Renal cortical epithelial cell (primary cell): ENCODE measurements at regions not wholly inside any gene's neighbourhood (a gene's known extent, or its start where the extent isn't known, plus 50 kb on each side); places are given as distances from the start of the nearest gene placed in this dataset.

Experiments used
- DNase-seq: peaks from one replicate; pipeline ENCODE4 v3.0.0-alpha.2; 2011; ENCODE audit warnings: low read depth

GRCh38 chr12:24152270-24152669 is 202.8 kb upstream of the SOX5 start:
- no peak for DNase-seq

GRCh38 chr12:24143928-24144327 is 194.5 kb upstream of the SOX5 start:
- DNase-seq, result no peak

GRCh38 chr12:24139035-24139434 is 189.6 kb upstream of the SOX5 start:
- no peak for DNase-seq

GRCh38 chr12:24138041-24138440 is 188.6 kb upstream of the SOX5 start:
- DNase-seq, result no peak

- DNase-seq, result no peak
These were observed 185.8 kb upstream of the SOX5 start for GRCh38 chr12:24135158-24135850.

- no peak for DNase-seq
These were observed 184.6 kb upstream of the SOX5 start for GRCh38 chr12:24134092-24134491.

- no peak for DNase-seq
These were observed 183.9 kb upstream of the SOX5 start for GRCh38 chr12:24133384-24133783.

GRCh38 chr12:24127919-24128721 is 178.7 kb upstream of the SOX5 start:
- DNase-seq, result no peak

GRCh38 chr12:24125280-24125679 is 175.8 kb upstream of the SOX5 start:
- no peak for DNase-seq

- peak; percentile 12 for DNase-seq
These were observed 172.4 kb upstream of the SOX5 start for GRCh38 chr12:24121911-24122310.

GRCh38 chr12:24118668-24119067 is 169.2 kb upstream of the SOX5 start:
- DNase-seq, result no peak

GRCh38 chr12:24116548-24116947 is 167.1 kb upstream of the SOX5 start:
- no peak for DNase-seq

- DNase-seq, result peak; percentile 4
These were observed 164.2 kb upstream of the SOX5 start for GRCh38 chr12:24113701-24114100.

- DNase-seq, result peak; percentile 9
These were observed 162.1 kb upstream of the SOX5 start for GRCh38 chr12:24111616-24112015.

- DNase-seq, result peak; percentile 33
These were observed 161.6 kb upstream of the SOX5 start for GRCh38 chr12:24111086-24111485.

- DNase-seq, result peak; percentile 56
These were observed 160.0 kb upstream of the SOX5 start for GRCh38 chr12:24109381-24110039.

- no peak for DNase-seq
These were observed 153.2 kb upstream of the SOX5 start for GRCh38 chr12:24102676-24103075.

GRCh38 chr12:24099576-24099975 is 150.1 kb upstream of the SOX5 start:
- no peak for DNase-seq

GRCh38 chr12:24095245-24095644 is 145.8 kb upstream of the SOX5 start:
- no peak for DNase-seq

- no peak for DNase-seq
These were observed 140.0 kb upstream of the SOX5 start for GRCh38 chr12:24089510-24089890.

- no peak for DNase-seq
These were observed 139.5 kb upstream of the SOX5 start for GRCh38 chr12:24088751-24089509.

- no peak for DNase-seq
These were observed 137.8 kb upstream of the SOX5 start for GRCh38 chr12:24087294-24087693.
